Loucy (cell line): ENCODE measurements at regions not wholly inside any gene's neighbourhood (a gene's known extent, or its start where the extent isn't known, plus 50 kb on each side); places are given as distances from the start of the nearest gene placed in this dataset.

Experiments used
- H2AFZ ChIP-seq: fragments of 200-600 bp; sonication (generic); 2 replicates; pipeline ENCODE4 v1.6.0; 2016; ENCODE audit warnings: antibody characterized with exemption, mild to moderate bottlenecking, low read length, moderate library complexity
- H3F3A ChIP-seq: fragments of 200-600 bp; 2 replicates; pipeline ENCODE4 v1.6.0; 2016; ENCODE audit warnings: antibody characterized with exemption, low read depth, mild to moderate bottlenecking
- H3K27me3 ChIP-seq: fragments of 200-600 bp; sonication (generic); 2 replicates; pipeline ENCODE4 v1.6.1; 2014; ENCODE audit warnings: low read length, mild to moderate bottlenecking; ENCODE audit not compliant: insufficient read depth, poor library complexity, severe bottlenecking
- H3K36me3 ChIP-seq: fragments of 200-600 bp; sonication (generic); 2 replicates; pipeline ENCODE4 v1.6.1; 2016; ENCODE audit warnings: low read length; ENCODE audit not compliant: insufficient read depth
- H3K4me1 ChIP-seq: fragments of 200-600 bp; sonication (generic); 2 replicates; pipeline ENCODE4 v1.5.1; 2014; ENCODE audit warnings: low read length, mild to moderate bottlenecking; ENCODE audit not compliant: insufficient read depth, poor library complexity, severe bottlenecking
- H3K4me2 ChIP-seq: fragments of 200-600 bp; sonication (generic); 2 replicates; pipeline ENCODE4 v1.6.0; 2014; ENCODE audit warnings: antibody characterized with exemption, low read length, low read depth, mild to moderate bottlenecking; ENCODE audit not compliant: poor library complexity, severe bottlenecking
- H3K4me3 ChIP-seq: fragments of 200-600 bp; sonication (generic); 2 replicates; pipeline ENCODE4 v1.5.1; 2014; ENCODE audit warnings: low read length, mild to moderate bottlenecking, mixed read lengths; ENCODE audit not compliant: poor library complexity, severe bottlenecking
- H3K79me2 ChIP-seq: fragments of 200-600 bp; sonication (generic); 2 replicates; pipeline ENCODE4 v1.6.1; 2014; ENCODE audit warnings: low read length; ENCODE audit not compliant: insufficient read depth
- H3K9ac ChIP-seq: fragments of 200-600 bp; sonication (generic); 2 replicates; pipeline ENCODE4 v1.6.0; 2014; ENCODE audit warnings: mild to moderate bottlenecking, low read depth, low read length, moderate library complexity; ENCODE audit not compliant: poor library complexity, severe bottlenecking
- H3K9me2 ChIP-seq: fragments of 200-600 bp; sonication (generic); replicated peaks from 2 replicates; pipeline ENCODE4 v1.6.1; 2016; ENCODE audit warnings: low read depth, low read length, mixed read lengths
- H3K9me3 ChIP-seq: fragments of 200-600 bp; sonication (generic); 2 replicates; pipeline ENCODE4 v1.6.1; 2014; ENCODE audit warnings: mild to moderate bottlenecking, antibody characterized with exemption, low read length, low read depth; ENCODE audit not compliant: insufficient read depth
- H4K20me1 ChIP-seq: fragments of 200-600 bp; sonication (generic); 2 replicates; pipeline ENCODE4 v1.6.0; 2014; ENCODE audit warnings: antibody characterized with exemption, low read length, mild to moderate bottlenecking; ENCODE audit not compliant: insufficient read depth, poor library complexity, severe bottlenecking
- CTCF ChIP-seq: fragments of 200-600 bp; sonication (generic); conservative IDR thresholded peaks from 2 replicates; pipeline ENCODE4 v1.5.1; 2014; ENCODE audit warnings: mild to moderate bottlenecking, antibody characterized with exemption, low read length
- EZH2phosphoT487 ChIP-seq: fragments of 200-600 bp; IDR thresholded peaks from 2 replicates; pipeline ENCODE4 v1.6.1; 2018; ENCODE audit warnings: antibody characterized with exemption, mild to moderate bottlenecking, moderate library complexity, borderline replicate concordance

GRCh38 chr11:116353589-116353988 is 419.2 kb downstream of the BUD13 start:
- TF ChIP-seq EZH2phosphoT487 = no peak
- TF ChIP-seq CTCF = no peak
- Histone ChIP-seq H3K36me3 (no peaks in the 10 kb centered on the region), H3K4me2 (no peak overlapping the region), H3F3A (no peaks in the 10 kb centered on the region), H3K4me1 (no peaks in the 10 kb centered on the region), H3K4me3 (no peak overlapping the region), H3K9ac (no peak overlapping the region), H3K9me2 (no peaks in the 10 kb centered on the region), H4K20me1 (no peaks in the 10 kb centered on the region), H2AFZ (no peak overlapping the region), H3K9me3 (peaks cover under 1% of the 10 kb centered on the region; the same call in 1 of the 2 replicates), H3K79me2 (no peaks in the 10 kb centered on the region), H3K27me3 (no peaks in the 10 kb centered on the region)

- Histone ChIP-seq H3K9me3 (peaks cover 3% of the 10 kb centered on the region; the same call in 1 of the 2 replicates), H3K9ac (no peak overlapping the region), H4K20me1 (no peaks in the 10 kb centered on the region), H3K36me3 (no peaks in the 10 kb centered on the region), H3K4me1 (no peaks in the 10 kb centered on the region), H3K4me3 (no peak overlapping the region), H3K9me2 (no peaks in the 10 kb centered on the region), H3F3A (no peaks in the 10 kb centered on the region), H3K27me3 (no peaks in the 10 kb centered on the region), H2AFZ (no peak overlapping the region), H3K4me2 (no peak overlapping the region), H3K79me2 (no peaks in the 10 kb centered on the region)
- no peak for TF ChIP-seq EZH2phosphoT487
- TF ChIP-seq CTCF = no peak
Measured at GRCh38 chr11:116352881-116353280, 419.9 kb downstream of the BUD13 start.

GRCh38 chr11:116348226-116348625 is 424.6 kb downstream of the BUD13 start:
- no peak for TF ChIP-seq EZH2phosphoT487
- no peak for TF ChIP-seq CTCF
- Histone ChIP-seq H3F3A (no peaks in the 10 kb centered on the region), H3K9ac (no peak overlapping the region), H3K27me3 (no peaks in the 10 kb centered on the region), H3K36me3 (no peaks in the 10 kb centered on the region), H2AFZ (no peak overlapping the region), H3K4me3 (no peak overlapping the region), H3K9me2 (no peaks in the 10 kb centered on the region), H3K4me1 (no peaks in the 10 kb centered on the region), H3K79me2 (no peaks in the 10 kb centered on the region), H3K9me3 (peaks cover 3% of the 10 kb centered on the region; the same call in 1 of the 2 replicates), H4K20me1 (no peaks in the 10 kb centered on the region), H3K4me2 (no peak overlapping the region)
